Upper lobe of left lung (tissue), 4 donors: ENCODE measurements at regions not wholly inside any gene's neighbourhood (a gene's known extent, or its start where the extent isn't known, plus 50 kb on each side); places are given as distances from the start of the nearest gene placed in this dataset.

ENCODE experiments used
- POLR2A ChIP-seq, 4 donors: fragments of 450-650 bp; IDR thresholded peaks; one replicate each; pipeline ENCODE4 v1.5.1; 2016 to 2017; ENCODE audit warnings: antibody characterized with exemption in 4 of 4, mild to moderate bottlenecking in 2 of 4
- TF ChIP-seq, protein P1 (sequence below), 6 experiments: fragments of 450-650 bp in 4 of 6; fragments of 200-600 bp in 2 of 6; sonication (generic) in 2 of 6; IDR thresholded peaks; one replicate each; pipeline ENCODE4 v1.5.1; 2016 to 2019; ENCODE audit warnings: antibody characterized with exemption in 6 of 6

- TF ChIP-seq, protein P1, sequence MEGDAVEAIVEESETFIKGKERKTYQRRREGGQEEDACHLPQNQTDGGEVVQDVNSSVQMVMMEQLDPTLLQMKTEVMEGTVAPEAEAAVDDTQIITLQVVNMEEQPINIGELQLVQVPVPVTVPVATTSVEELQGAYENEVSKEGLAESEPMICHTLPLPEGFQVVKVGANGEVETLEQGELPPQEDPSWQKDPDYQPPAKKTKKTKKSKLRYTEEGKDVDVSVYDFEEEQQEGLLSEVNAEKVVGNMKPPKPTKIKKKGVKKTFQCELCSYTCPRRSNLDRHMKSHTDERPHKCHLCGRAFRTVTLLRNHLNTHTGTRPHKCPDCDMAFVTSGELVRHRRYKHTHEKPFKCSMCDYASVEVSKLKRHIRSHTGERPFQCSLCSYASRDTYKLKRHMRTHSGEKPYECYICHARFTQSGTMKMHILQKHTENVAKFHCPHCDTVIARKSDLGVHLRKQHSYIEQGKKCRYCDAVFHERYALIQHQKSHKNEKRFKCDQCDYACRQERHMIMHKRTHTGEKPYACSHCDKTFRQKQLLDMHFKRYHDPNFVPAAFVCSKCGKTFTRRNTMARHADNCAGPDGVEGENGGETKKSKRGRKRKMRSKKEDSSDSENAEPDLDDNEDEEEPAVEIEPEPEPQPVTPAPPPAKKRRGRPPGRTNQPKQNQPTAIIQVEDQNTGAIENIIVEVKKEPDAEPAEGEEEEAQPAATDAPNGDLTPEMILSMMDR (IDR thresholded peaks at IDR 0.05): no peak
- TF ChIP-seq POLR2A (IDR thresholded peaks at IDR 0.05): no peak
Observed at GRCh38 chr2:56680971-56681631, 497.3 kb downstream of the CCDC85A start.
